GM12874 (cell line): ENCODE measurements at regions not wholly inside any gene's neighbourhood (a gene's known extent, or its start where the extent isn't known, plus 50 kb on each side); places are given as distances from the start of the nearest gene placed in this dataset.

Experiments used
- TF ChIP-seq, protein P1 (sequence below): IDR thresholded peaks from 2 replicates; pipeline ENCODE4 v1.5.1; 2011; ENCODE audit warnings: low read depth, mild to moderate bottlenecking, control low read depth, low read length, moderate library complexity; ENCODE audit not compliant: insufficient read depth

DNA sequence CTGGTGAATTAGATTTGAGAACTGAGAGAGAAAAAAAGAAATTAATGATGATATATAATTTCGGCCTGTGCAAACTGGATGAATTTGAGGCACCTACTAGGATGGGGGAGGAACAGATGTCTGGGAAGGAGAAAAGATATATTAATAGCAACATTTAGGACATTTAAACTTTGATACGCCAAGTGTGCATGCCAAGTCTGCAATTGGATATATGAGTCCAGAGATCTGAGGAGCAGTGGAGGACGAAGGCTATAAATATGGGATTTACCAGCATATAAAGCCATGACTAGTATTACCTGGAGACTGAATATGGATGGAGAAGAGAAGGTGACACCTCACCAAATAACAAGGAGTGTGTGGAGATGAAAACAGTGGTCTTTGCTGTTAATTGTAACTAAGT, 272.6 kb upstream of the HSF2 start:
- TF ChIP-seq, protein P1, sequence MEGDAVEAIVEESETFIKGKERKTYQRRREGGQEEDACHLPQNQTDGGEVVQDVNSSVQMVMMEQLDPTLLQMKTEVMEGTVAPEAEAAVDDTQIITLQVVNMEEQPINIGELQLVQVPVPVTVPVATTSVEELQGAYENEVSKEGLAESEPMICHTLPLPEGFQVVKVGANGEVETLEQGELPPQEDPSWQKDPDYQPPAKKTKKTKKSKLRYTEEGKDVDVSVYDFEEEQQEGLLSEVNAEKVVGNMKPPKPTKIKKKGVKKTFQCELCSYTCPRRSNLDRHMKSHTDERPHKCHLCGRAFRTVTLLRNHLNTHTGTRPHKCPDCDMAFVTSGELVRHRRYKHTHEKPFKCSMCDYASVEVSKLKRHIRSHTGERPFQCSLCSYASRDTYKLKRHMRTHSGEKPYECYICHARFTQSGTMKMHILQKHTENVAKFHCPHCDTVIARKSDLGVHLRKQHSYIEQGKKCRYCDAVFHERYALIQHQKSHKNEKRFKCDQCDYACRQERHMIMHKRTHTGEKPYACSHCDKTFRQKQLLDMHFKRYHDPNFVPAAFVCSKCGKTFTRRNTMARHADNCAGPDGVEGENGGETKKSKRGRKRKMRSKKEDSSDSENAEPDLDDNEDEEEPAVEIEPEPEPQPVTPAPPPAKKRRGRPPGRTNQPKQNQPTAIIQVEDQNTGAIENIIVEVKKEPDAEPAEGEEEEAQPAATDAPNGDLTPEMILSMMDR = no peak

DNA sequence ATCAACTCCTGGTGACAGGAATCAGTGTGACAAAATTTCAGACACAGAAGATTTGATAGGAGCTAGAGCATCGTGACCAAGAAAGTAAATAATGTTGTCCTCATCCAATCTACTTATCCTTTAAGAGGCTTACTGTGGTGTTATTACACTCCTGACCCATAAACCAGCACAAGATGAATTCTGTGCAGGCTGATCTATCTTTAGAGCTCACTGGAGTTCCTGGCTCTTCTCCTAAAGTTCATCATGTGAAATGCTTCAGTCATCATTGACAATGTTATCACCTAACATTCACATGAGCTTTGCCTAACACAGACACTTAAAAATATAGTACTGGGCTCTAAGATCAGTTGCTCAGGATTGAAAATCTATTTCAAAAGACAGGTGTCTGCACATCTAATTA, 271.0 kb upstream of the HSF2 start:
- TF ChIP-seq, protein P1 = no peak

DNA sequence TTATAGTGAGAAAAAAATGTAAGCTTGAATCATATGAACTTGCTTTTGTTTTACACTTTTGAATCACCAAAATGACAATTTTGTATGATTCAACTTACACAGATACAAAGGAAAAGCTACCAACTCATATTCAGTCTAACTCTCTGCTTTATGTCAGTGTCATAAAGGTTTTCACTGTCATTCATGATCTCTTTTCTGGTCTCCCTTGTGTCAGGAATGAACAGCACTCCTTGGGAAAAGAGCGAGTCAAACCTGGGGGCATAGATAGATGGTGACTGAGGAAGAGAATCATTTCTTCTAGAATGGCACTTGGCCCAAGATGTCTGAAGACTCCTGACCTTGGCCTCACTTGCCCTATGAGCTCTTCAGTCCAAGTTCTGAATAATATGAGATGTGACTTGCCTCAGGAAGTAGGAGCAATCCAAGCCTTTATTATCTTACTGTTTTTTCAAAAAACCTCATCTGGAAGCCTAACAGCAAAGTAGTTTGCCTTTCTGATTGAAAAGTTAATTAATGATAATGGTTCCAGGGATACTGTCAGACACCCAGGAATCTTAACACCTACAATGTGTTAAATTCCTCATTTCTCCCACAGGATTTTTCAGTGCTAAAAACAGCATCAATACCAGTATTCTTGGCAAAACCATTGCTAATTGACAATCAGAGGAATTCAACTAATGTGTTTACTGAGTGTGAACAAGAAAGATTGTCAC, 270.0 kb upstream of the HSF2 start:
- TF ChIP-seq, protein P1 = no peak

DNA sequence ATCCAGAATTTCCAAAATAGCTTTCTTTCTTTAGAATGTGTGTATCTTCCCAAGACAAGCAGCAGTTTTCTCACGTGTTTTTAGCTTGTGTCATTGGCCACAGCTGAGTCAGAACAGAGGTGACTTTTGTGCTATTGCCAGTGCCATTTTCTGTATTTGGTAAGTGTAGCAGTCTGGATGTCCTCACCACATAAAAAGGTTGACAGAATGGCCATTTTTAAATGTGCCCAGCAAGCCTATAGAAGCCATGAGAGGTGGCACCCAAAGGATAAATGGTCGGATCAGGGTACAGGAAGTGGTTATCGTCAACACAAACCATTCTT, 269.5 kb upstream of the HSF2 start:
- TF ChIP-seq, protein P1 = no peak

DNA sequence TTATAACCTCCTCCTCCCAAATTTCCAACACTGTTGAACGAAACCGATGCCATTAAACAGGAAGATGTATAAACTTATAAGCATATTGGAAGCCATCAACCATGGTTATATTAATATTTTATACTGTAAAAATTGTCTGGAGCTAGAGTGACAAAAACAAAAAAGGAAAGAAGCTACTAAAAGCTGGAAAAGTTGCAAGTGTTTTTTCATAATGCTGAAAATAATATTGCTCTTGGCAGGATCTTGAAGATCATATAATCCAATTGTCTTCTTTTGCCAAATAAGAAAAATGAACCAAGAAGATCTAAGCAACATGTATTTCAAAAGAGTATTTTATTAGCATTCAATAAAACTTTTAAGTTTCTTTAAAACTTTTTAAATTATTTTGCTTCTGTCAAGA, 268.9 kb upstream of the HSF2 start:
- TF ChIP-seq, protein P1 = no peak

DNA sequence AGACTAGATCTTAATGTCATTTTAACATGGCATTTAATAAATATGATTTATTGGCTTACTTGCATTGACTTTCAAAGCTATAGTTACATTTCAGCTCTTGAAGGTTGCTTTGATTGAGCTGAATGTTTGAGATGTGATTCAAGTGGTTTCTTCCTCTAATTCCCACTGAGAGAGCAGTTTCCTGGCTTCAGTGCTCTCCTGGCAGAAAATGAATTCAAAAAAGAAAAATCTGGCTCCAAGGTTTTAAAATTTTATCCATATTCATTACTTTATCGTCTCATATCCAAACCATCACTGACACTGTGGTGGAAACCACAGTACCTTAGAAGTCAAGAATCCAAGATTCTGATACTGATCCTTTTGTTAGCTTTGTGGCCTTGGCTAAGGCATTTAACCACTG, 263.1 kb upstream of the HSF2 start:
- TF ChIP-seq, protein P1 = no peak

DNA sequence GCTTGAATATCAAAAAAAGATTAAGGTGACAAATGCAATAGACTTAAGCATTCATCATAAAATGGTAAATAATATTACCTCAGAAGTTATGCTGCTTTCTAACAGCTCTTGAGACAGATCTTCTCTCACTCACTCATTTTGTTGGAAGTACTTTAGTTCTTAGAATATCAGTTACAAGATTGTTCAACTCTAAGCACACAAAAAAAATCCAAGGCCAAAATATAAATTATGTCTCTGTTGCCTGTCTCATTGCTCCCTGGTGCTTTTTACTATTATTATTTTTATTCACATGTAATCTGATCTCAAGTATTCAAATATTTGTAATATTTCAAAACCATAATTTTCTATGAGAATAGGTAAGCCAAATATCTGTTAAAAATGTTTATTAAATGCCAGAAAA, 259.4 kb upstream of the HSF2 start:
- TF ChIP-seq, protein P1 = no peak
